ENCODE measurements at regions not wholly inside any gene's neighbourhood (a gene's known extent, or its start where the extent isn't known, plus 50 kb on each side); places are given as distances from the start of the nearest gene placed in this dataset.
A peak's percentile ranks its signal among the peaks of the same experiment; 100 is the strongest.
"Not testable (repeated sequence)": the region's sequence is repeated elsewhere in the genome, so short reads cannot be mapped to it uniquely, and the experiment has no call there.

DNA sequence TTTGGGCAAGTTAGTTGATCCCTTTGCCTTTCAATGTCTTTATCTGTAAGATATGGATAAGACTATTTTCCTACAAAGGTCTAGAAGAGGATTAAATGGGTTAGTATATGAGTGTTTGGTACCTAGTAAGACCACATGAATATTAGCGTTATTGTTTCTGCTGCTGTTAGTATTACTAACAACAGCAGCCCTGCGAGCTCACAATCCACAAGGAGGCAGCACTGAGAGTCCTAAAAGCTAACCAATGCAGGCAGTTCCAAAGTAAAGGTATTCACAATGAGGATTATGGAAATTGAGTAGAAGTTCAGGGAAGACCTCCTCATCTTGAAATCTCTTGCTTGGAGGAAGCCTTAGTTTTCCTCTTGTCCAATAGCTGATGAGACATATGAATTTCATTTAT lies 248.9 kb downstream of the TDRD15 start:
- TF ChIP-seq, protein P1, sequence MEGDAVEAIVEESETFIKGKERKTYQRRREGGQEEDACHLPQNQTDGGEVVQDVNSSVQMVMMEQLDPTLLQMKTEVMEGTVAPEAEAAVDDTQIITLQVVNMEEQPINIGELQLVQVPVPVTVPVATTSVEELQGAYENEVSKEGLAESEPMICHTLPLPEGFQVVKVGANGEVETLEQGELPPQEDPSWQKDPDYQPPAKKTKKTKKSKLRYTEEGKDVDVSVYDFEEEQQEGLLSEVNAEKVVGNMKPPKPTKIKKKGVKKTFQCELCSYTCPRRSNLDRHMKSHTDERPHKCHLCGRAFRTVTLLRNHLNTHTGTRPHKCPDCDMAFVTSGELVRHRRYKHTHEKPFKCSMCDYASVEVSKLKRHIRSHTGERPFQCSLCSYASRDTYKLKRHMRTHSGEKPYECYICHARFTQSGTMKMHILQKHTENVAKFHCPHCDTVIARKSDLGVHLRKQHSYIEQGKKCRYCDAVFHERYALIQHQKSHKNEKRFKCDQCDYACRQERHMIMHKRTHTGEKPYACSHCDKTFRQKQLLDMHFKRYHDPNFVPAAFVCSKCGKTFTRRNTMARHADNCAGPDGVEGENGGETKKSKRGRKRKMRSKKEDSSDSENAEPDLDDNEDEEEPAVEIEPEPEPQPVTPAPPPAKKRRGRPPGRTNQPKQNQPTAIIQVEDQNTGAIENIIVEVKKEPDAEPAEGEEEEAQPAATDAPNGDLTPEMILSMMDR (IDR thresholded peaks at IDR 0.05; ENCODE audit: control insufficient read depth, extremely low read depth, insufficient read depth) = peak; percentile 60
- H3K4me3 ChIP-seq (ENCODE audit: low read depth, low read length) = no peak overlapping the region
- no peak for DNase-seq (ENCODE audit: low read depth)

DNA sequence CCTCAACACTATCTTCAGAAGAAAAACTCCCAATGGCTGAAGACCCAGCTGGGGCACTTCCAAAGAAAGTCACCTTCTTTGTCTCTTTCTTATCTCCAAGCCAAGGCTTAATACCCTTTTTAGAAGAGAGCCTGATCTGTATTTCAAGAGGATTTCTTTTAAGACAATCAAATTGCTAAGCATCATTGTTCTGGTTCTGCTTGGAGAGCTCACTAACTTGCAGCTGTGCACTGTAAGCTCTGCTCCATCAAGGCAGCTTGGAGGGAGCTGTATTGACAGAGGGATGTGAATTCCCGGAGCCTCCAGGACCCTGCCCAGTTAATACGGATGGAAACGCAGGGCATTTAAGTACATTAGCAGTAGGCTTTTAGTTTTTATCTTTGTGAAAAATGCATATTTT lies 253.1 kb downstream of the TDRD15 start:
- TF ChIP-seq, protein P1 (IDR thresholded peaks at IDR 0.05; ENCODE audit: control insufficient read depth, extremely low read depth, insufficient read depth) = no peak
- DNase-seq (ENCODE audit: low read depth) = no peak
- H3K4me3 ChIP-seq (ENCODE audit: low read depth, low read length) = no peak overlapping the region

DNA sequence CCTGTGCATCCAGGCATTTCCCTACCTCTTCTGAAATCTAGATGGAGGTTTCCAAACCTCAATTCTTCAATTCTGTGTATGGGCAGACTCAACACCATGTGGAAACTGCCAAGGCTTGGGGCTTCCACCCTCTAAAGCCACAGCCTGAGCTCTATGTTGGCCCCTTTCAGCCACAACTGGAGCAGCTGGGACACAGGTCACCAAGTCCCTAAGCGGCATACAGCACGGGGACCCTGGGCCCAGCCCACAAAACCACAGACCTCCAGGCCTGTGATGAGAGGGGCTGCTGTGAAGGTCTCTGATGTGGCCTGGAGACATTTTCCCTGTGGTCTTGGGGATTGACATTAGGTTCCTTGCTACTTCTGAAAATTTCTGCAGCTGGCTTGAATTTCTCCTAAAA lies 255.4 kb downstream of the TDRD15 start:
- TF ChIP-seq, protein P1 (IDR thresholded peaks at IDR 0.05; ENCODE audit: control insufficient read depth, extremely low read depth, insufficient read depth) = no peak
- no peak for DNase-seq (ENCODE audit: low read depth)
- H3K4me3 ChIP-seq (ENCODE audit: low read depth, low read length) = no peak overlapping the region

DNA sequence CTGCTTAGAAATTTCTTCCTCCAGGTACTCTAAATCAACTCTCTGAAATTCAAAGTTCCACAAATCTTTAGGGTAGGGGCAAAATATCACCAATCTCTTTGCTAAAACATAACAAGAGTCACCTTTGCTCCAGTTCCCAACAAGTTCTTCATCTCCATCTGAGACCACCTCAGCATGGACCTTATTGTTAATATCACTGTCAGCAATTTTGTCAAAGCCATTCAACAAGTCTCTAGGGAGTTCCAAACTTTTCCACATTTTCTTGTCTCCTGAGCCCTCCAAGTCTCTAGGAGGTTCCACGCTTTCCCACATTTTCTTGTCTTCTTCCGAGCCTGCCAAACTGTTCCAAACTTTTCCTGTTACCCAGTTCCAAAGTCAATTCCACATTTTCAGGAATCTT lies 255.9 kb downstream of the TDRD15 start:
- DNase-seq (ENCODE audit: low read depth); H3K4me3 ChIP-seq (ENCODE audit: low read depth, low read length): not testable (repeated sequence)

DNA sequence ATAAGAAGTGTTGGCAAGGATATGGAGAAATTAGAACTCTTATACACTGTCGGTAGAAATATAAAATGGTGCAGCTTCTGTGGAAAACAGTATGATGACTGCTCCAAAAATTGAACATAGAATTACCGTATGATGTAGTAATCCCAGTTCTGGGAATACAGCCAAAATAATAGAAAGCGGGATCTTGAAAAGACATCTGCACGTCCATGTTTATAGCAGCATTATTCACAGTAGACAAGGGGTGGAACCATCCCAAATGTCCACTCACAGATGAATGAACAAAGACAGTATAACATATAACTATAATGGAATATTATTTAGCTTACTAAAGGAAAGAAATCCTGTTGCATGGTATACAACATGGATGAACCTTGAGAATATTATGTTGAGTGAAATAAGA lies 257.7 kb downstream of the TDRD15 start:
- no peak for DNase-seq (ENCODE audit: low read depth)
- no peak overlapping the region for H3K4me3 ChIP-seq (ENCODE audit: low read depth, low read length)
- TF ChIP-seq, protein P1 (IDR thresholded peaks at IDR 0.05; ENCODE audit: control insufficient read depth, extremely low read depth, insufficient read depth) = no peak

DNA sequence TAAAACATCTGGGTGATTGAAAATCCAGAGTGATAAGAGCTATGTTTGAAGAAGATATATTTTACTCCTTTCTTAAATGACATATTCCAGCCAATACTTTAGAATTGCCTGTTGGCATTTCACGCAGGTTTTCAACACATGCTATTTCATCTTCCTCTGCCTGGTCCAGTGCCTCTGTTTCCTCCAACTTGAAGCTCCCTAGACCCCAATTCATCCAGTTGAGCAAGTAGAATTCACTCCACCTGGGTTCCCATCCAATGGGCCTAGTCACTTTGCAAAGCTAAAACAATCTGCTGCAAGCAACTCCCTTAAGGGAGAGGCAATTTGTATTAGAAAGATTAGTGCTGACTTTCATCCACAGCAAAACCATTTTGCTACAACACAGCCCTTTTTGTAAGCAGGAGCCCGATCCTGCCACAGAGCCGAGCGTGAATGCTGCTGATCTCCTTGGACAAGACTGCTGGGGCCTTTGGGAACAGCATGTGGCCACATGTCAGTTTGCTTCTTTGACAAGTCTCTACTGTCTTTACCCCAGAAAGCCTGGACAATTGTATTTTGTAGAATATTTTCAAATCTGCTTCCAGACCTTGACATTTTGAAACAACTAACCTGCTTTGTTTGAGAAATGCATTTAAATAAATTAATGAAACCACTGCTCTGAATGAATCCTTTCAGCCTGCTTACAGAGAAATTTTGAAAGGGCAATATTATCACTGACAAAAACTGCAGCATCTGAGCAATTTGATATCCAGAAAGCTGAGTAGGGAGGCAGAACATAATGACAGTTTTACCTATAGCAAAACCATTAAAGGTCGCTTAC lies 259.1 kb downstream of the TDRD15 start:
- DNase-seq (ENCODE audit: low read depth) = no peak
- no peak overlapping the region for H3K4me3 ChIP-seq (ENCODE audit: low read depth, low read length)
- TF ChIP-seq, protein P1 (IDR thresholded peaks at IDR 0.05; ENCODE audit: control insufficient read depth, extremely low read depth, insufficient read depth) = no peak

DNA sequence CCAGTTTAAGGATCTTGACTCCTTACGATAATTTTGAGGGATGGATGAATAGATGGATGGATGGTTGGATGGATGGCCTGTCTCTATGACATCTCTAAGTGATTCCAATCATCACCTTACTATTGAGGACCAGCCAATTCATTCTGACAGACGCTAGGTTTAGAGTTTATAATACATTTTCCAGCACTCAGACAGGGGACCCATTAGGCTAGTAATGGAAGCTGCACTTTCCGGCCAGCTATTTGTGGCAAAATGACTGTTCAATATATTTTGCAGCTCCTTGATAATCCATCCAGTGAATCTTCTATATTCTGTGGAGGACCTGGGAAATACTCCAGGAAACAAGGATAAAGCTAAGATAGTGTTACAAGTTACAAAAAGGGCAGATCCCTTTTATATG lies 262.9 kb downstream of the TDRD15 start:
- no peak for DNase-seq (ENCODE audit: low read depth)
- TF ChIP-seq, protein P1 (IDR thresholded peaks at IDR 0.05; ENCODE audit: control insufficient read depth, extremely low read depth, insufficient read depth) = no peak
- no peak overlapping the region for H3K4me3 ChIP-seq (ENCODE audit: low read depth, low read length)

Measured in LNCaP clone FGC (cell line).